ENCODE measurements at regions not wholly inside any gene's neighbourhood (a gene's known extent, or its start where the extent isn't known, plus 50 kb on each side); places are given as distances from the start of the nearest gene placed in this dataset.

DNA sequence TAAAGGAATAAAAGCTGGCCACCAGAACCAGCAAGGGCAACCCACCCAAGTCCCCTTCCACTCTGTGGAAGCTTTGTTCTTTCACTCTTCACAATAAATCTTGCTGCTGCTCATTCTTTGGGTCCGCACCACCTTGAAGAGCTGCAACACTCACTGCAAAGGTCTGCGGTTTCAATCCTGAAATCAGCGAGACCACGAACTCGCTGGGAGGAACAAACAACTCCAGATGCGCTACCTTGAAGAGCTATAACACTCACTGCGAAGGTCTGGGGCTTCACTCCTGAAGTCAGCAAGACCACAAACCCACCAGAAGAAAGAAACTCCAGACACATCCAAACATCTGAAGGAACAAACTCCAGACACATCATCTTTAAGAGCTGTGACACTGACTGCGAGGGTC lies 365.2 kb upstream of the LUZP2 start:
- no peaks in the 10 kb centered on the region for H4K20me1 ChIP-seq (ENCODE audit: insufficient read depth, low read length)
- no peaks in the 10 kb centered on the region for H3K27me3 ChIP-seq (replicated peaks; ENCODE audit: insufficient read depth, low read length)
- no peak overlapping the region for H3K9ac ChIP-seq (ENCODE audit: low read length)
- no peak overlapping the region for H3K4me2 ChIP-seq (ENCODE audit: low read depth, low read length)
- no peak overlapping the region for H3K27ac ChIP-seq (ENCODE audit: low read length)
- H3K9me3 ChIP-seq (replicated peaks; ENCODE audit: insufficient read depth, low read length), result no peaks in the 10 kb centered on the region
- TF ChIP-seq, protein P1, sequence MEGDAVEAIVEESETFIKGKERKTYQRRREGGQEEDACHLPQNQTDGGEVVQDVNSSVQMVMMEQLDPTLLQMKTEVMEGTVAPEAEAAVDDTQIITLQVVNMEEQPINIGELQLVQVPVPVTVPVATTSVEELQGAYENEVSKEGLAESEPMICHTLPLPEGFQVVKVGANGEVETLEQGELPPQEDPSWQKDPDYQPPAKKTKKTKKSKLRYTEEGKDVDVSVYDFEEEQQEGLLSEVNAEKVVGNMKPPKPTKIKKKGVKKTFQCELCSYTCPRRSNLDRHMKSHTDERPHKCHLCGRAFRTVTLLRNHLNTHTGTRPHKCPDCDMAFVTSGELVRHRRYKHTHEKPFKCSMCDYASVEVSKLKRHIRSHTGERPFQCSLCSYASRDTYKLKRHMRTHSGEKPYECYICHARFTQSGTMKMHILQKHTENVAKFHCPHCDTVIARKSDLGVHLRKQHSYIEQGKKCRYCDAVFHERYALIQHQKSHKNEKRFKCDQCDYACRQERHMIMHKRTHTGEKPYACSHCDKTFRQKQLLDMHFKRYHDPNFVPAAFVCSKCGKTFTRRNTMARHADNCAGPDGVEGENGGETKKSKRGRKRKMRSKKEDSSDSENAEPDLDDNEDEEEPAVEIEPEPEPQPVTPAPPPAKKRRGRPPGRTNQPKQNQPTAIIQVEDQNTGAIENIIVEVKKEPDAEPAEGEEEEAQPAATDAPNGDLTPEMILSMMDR (IDR thresholded peaks at IDR 0.05; ENCODE audit: low read length), result no peak
- TF ChIP-seq EZH2phosphoT487 (IDR thresholded peaks at IDR 0.05; ENCODE audit: low read length) (no peak), EZH2 (optimal IDR thresholded peaks at IDR 0.05; ENCODE audit: low read depth, low read length) (no peak)
- H3K36me3 ChIP-seq (replicated peaks; ENCODE audit: insufficient read depth, low read length), result no peaks in the 10 kb centered on the region
- no peaks in the 10 kb centered on the region for H3K4me1 ChIP-seq (ENCODE audit: low read length)
- no peak overlapping the region for H2AFZ ChIP-seq (ENCODE audit: low read length)
- H3K9me2 ChIP-seq (replicated peaks; ENCODE audit: insufficient read depth, low read length), result no peaks in the 10 kb centered on the region
- H3F3A ChIP-seq (ENCODE audit: insufficient read depth, low read length), result no peaks in the 10 kb centered on the region
- no peak for DNase-seq
- no peak overlapping the region for H3K4me3 ChIP-seq (ENCODE audit: low read length)
- no peaks in the 10 kb centered on the region for H3K79me2 ChIP-seq (ENCODE audit: low read length)

DNA sequence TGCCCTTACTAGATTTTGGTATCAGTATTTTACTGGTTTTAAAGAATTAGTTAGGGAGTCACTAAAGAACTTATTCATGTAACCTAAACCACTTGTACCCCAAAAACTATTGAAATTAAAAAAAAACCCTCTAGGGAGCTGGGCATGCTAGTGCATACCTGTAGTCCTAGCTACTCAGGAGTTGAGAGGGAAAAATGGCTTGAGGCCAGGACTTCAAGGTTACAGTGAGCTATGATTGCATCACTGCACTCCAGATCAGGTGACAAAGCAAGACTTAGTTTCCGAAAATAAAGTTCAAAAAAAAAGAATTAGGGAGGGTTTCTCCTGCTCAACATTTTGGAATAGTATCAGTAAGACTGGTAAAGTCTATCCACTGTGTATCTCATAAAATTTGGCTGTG lies 364.4 kb upstream of the LUZP2 start:
- Histone ChIP-seq H3F3A (ENCODE audit: insufficient read depth, low read length) (no peaks in the 10 kb centered on the region), H3K4me2 (ENCODE audit: low read depth, low read length) (no peak overlapping the region), H3K27ac (ENCODE audit: low read length) (no peak overlapping the region), H3K79me2 (ENCODE audit: low read length) (no peaks in the 10 kb centered on the region), H3K36me3 (replicated peaks; ENCODE audit: insufficient read depth, low read length) (no peaks in the 10 kb centered on the region), H3K9me3 (replicated peaks; ENCODE audit: insufficient read depth, low read length) (no peaks in the 10 kb centered on the region), H3K27me3 (replicated peaks; ENCODE audit: insufficient read depth, low read length) (no peaks in the 10 kb centered on the region), H3K4me3 (ENCODE audit: low read length) (no peak overlapping the region), H3K9ac (ENCODE audit: low read length) (no peak overlapping the region), H3K9me2 (replicated peaks; ENCODE audit: insufficient read depth, low read length) (no peaks in the 10 kb centered on the region), H2AFZ (ENCODE audit: low read length) (no peak overlapping the region), H4K20me1 (ENCODE audit: insufficient read depth, low read length) (no peaks in the 10 kb centered on the region), H3K4me1 (ENCODE audit: low read length) (no peaks in the 10 kb centered on the region)
- DNase-seq, result no peak
- no peak for TF ChIP-seq EZH2phosphoT487 (IDR thresholded peaks at IDR 0.05; ENCODE audit: low read length)
- no peak for TF ChIP-seq EZH2 (optimal IDR thresholded peaks at IDR 0.05; ENCODE audit: low read depth, low read length)
- TF ChIP-seq, protein P1 (IDR thresholded peaks at IDR 0.05; ENCODE audit: low read length), result no peak

DNA sequence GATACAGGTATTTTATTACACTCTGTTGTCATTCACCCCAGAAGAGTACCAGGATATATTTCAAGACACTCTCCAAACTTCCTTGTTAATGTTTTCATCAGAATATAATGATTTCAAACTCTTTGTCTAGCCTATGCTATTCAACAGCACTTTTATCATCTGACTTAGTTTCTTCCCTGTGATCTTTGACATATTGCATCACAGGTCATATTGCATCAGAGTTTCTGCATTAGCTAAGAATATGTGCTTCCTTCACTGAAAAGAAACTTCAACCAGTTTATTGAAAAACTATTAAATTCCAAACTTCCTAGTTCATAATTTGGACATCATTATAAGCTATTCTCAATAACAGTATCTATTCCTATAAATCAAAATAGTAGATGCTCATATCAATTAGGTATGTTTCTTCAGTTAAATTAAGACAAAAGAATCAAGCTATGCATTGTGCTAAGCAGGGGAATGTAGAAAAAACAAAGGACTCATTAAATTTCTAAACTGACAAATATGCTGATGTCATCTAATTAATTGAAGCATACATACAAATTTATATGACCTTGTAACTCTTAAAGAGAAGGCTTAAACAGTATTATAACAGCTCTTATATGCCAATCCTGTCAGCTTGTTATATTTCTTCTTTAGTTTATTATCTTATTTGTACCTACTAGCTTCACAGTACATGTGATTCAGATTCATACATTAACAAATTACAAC lies 361.8 kb upstream of the LUZP2 start:
- no peak overlapping the region for H3K27ac ChIP-seq (ENCODE audit: low read length)
- H3K4me3 ChIP-seq (ENCODE audit: low read length), result no peak overlapping the region
- no peaks in the 10 kb centered on the region for H3K27me3 ChIP-seq (replicated peaks; ENCODE audit: insufficient read depth, low read length)
- H3K9me2 ChIP-seq (replicated peaks; ENCODE audit: insufficient read depth, low read length), result no peaks in the 10 kb centered on the region
- no peaks in the 10 kb centered on the region for H3K79me2 ChIP-seq (ENCODE audit: low read length)
- DNase-seq, result no peak
- H3K9me3 ChIP-seq (replicated peaks; ENCODE audit: insufficient read depth, low read length), result no peaks in the 10 kb centered on the region
- H2AFZ ChIP-seq (ENCODE audit: low read length), result no peak overlapping the region
- no peaks in the 10 kb centered on the region for H3F3A ChIP-seq (ENCODE audit: insufficient read depth, low read length)
- no peaks in the 10 kb centered on the region for H4K20me1 ChIP-seq (ENCODE audit: insufficient read depth, low read length)
- H3K9ac ChIP-seq (ENCODE audit: low read length), result no peak overlapping the region
- TF ChIP-seq EZH2 (optimal IDR thresholded peaks at IDR 0.05; ENCODE audit: low read depth, low read length), result no peak
- TF ChIP-seq, protein P1 (IDR thresholded peaks at IDR 0.05; ENCODE audit: low read length), result no peak
- no peak for TF ChIP-seq EZH2phosphoT487 (IDR thresholded peaks at IDR 0.05; ENCODE audit: low read length)
- H3K36me3 ChIP-seq (replicated peaks; ENCODE audit: insufficient read depth, low read length), result no peaks in the 10 kb centered on the region
- H3K4me2 ChIP-seq (ENCODE audit: low read depth, low read length), result no peak overlapping the region
- H3K4me1 ChIP-seq (ENCODE audit: low read length), result no peaks in the 10 kb centered on the region

All from MM.1S (cell line).